SU-DHL-6 (cell line): ENCODE measurements at regions not wholly inside any gene's neighbourhood (a gene's known extent, or its start where the extent isn't known, plus 50 kb on each side); places are given as distances from the start of the nearest gene placed in this dataset.

Experiments
- H2AFZ ChIP-seq: fragments of 200-600 bp; sonication (generic); 2 replicates; pipeline ENCODE4 v1.6.1; 2014; ENCODE audit warnings: low read depth, mild to moderate bottlenecking, moderate library complexity, mixed read lengths, antibody characterized with exemption, low read length; ENCODE audit not compliant: severe bottlenecking
- H3F3A ChIP-seq: fragments of 200-600 bp; shearing (Covaris generic); 2 replicates; pipeline ENCODE4 v1.6.0; 2016; ENCODE audit warnings: antibody characterized with exemption, mild to moderate bottlenecking; ENCODE audit not compliant: insufficient read depth
- H3K27ac ChIP-seq: fragments of 200-600 bp; sonication (generic); 2 replicates; pipeline ENCODE4 v1.5.1; 2016; ENCODE audit warnings: low read depth, mild to moderate bottlenecking, low read length, moderate library complexity, mixed read lengths
- H3K27me3 ChIP-seq: fragments of 200-600 bp; sonication (generic), shearing (Covaris generic); 2 replicates; pipeline ENCODE4 v1.6.0; 2014; ENCODE audit warnings: mild to moderate bottlenecking, low read length
- H3K36me3 ChIP-seq: fragments of 200-600 bp; sonication (generic); 2 replicates; pipeline ENCODE4 v1.6.1; 2014; ENCODE audit warnings: mild to moderate bottlenecking, low read length, mixed read lengths
- H3K4me2 ChIP-seq: fragments of 300-600, 200-600 bp; shearing (Covaris generic), sonication (generic); 2 replicates; pipeline ENCODE4 v1.6.0; 2014; ENCODE audit warnings: low read length, low read depth, mild to moderate bottlenecking; ENCODE audit not compliant: poor library complexity, severe bottlenecking
- H3K4me3 ChIP-seq: fragments of 200-600 bp; sonication (generic); 2 replicates; pipeline ENCODE4 v1.5.1; 2014; ENCODE audit warnings: antibody characterized with exemption, low read length, mild to moderate bottlenecking, mixed read lengths; ENCODE audit not compliant: insufficient read depth, poor library complexity, severe bottlenecking
- H3K79me2 ChIP-seq: fragments of 200-600 bp; sonication (generic); 2 replicates; pipeline ENCODE4 v1.6.1; 2014; ENCODE audit warnings: mild to moderate bottlenecking, low read length, moderate library complexity; ENCODE audit not compliant: insufficient read depth
- H3K9ac ChIP-seq: fragments of 200-600 bp; sonication (generic); 2 replicates; pipeline ENCODE4 v1.7.0; 2014; ENCODE audit warnings: mild to moderate bottlenecking, low read length
- H3K9me2 ChIP-seq: fragments of 200-600 bp; sonication (generic); replicated peaks from 2 replicates; pipeline ENCODE4 v1.6.1; 2014; ENCODE audit warnings: low read length; ENCODE audit not compliant: insufficient read depth
- H3K9me3 ChIP-seq: fragments of 200-600 bp; sonication (generic); 2 replicates; pipeline ENCODE4 v1.6.1; 2014; ENCODE audit warnings: low read length, mixed read lengths; ENCODE audit not compliant: insufficient read depth
- H4K20me1 ChIP-seq: fragments of 200-600 bp; sonication (generic); 2 replicates; pipeline ENCODE4 v1.6.1; 2014; ENCODE audit warnings: low read depth, mild to moderate bottlenecking, antibody characterized with exemption, low read length, moderate library complexity, mixed read lengths
- EZH2phosphoT487 ChIP-seq: fragments of 200-600 bp; sonication (generic), shearing (Covaris generic); conservative IDR thresholded peaks from 2 replicates; pipeline ENCODE4 v1.6.1; 2018; ENCODE audit warnings: mild to moderate bottlenecking, antibody characterized with exemption, low read length, moderate library complexity, mixed read lengths
- TF ChIP-seq, protein P1 (sequence below): fragments of 200-600 bp; sonication (generic); IDR thresholded peaks from one replicate; pipeline ENCODE4 v1.5.1; 2017; ENCODE audit warnings: antibody characterized with exemption, mild to moderate bottlenecking, low read length, moderate library complexity; ENCODE audit not compliant: insufficient read depth, poor library complexity, severe bottlenecking

DNA sequence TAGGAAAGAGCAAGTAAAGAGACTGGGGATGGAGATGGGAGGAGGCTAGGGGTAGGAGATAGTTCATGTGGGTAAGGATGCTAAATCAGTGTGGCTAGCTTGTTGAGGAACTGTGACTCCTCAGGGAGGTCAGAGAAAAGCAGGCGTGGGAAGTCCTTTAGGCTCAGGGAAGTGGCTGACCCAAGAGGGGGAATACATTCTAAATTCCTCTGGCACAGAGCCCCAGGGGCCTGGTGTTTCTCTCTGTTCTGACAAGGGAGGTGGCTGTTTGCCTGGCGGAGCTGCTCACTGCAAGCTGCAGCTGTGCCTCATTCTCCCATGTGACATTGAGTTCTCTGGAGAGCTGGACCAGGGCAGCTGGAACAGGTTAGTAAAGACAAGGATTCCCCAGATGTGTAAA lies 152.2 kb upstream of the SLC38A2 start:
- TF ChIP-seq, protein P1, sequence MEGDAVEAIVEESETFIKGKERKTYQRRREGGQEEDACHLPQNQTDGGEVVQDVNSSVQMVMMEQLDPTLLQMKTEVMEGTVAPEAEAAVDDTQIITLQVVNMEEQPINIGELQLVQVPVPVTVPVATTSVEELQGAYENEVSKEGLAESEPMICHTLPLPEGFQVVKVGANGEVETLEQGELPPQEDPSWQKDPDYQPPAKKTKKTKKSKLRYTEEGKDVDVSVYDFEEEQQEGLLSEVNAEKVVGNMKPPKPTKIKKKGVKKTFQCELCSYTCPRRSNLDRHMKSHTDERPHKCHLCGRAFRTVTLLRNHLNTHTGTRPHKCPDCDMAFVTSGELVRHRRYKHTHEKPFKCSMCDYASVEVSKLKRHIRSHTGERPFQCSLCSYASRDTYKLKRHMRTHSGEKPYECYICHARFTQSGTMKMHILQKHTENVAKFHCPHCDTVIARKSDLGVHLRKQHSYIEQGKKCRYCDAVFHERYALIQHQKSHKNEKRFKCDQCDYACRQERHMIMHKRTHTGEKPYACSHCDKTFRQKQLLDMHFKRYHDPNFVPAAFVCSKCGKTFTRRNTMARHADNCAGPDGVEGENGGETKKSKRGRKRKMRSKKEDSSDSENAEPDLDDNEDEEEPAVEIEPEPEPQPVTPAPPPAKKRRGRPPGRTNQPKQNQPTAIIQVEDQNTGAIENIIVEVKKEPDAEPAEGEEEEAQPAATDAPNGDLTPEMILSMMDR = no peak
- no peak for TF ChIP-seq EZH2phosphoT487
- H4K20me1 ChIP-seq = no peaks in the 10 kb centered on the region
- no peaks in the 10 kb centered on the region for H3K36me3 ChIP-seq
- H3K27me3 ChIP-seq = no peaks in the 10 kb centered on the region
- H3K27ac ChIP-seq = no peak overlapping the region
- H3K4me3 ChIP-seq = no peak overlapping the region
- H3K9me2 ChIP-seq = no peaks in the 10 kb centered on the region
- H3K9me3 ChIP-seq = no peaks in the 10 kb centered on the region
- no peak overlapping the region for H3K9ac ChIP-seq
- H2AFZ ChIP-seq = no peak overlapping the region
- no peak overlapping the region for H3K4me2 ChIP-seq
- no peaks in the 10 kb centered on the region for H3K79me2 ChIP-seq
- no peaks in the 10 kb centered on the region for H3F3A ChIP-seq

DNA sequence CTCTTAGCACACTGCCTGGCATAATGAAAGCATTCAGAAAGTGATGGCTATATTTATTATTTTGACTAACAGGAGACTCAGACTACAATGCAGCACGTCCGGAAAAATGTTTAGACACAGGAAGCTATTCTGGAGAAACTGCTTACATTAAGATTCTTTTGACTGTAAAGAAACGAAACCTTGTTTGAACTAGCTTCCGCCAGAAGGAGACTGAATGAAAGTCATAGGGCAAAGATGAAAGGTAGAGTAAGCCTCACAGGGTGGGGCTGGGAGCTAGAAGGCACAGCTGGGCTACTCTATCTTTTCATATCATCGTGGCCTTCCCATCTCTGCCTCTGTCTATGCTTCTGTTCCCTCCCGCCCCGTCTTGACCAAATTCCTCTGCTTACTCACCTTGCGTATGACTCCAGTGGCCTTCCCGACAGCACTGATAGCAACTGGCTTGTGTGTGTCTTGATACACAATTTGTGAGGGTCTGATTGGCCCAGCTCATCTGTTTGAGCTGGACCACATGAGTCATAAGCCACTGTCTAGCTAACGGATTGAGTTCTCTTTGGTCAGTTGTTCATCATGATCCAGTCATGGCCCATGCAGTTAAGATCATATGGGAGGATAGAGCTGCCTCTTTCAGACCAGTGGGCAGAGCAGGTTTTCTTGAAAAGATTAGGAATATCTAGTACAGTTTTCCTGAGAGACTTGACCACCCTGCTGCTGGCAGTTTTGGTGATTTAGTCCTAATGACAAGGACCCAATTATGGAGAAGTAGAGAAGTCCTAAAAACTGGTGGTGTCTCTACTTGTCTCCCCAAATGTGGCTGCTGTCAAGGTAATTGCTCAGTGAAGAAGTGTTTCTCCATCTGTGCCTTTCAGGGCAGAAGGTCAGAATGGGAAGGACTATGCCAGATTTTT lies 151.5 kb upstream of the SLC38A2 start:
- Histone ChIP-seq H3K9ac (no peak overlapping the region), H3K27ac (no peak overlapping the region)

DNA sequence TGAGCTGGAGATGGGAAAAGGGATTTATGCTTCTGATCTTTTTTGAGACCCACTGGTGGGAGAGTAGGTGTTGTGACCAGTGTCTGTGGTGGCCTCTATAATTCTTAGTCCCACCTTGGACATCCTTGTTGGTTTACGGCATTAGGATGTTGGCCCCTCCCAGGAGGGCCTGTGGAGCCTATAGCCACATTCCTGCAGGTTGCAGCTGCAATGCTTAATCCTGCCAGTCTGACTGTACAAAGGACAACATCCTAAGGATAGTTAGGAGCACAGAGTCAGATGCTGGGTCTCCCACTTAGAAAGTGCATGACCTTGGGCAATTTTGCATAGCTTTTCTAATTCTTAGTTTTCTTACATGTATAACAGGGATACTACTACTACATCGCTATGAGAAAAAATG lies 150.9 kb upstream of the SLC38A2 start:
- Histone ChIP-seq H2AFZ (no peak overlapping the region), H4K20me1 (no peaks in the 10 kb centered on the region), H3K4me3 (no peak overlapping the region), H3K79me2 (no peaks in the 10 kb centered on the region), H3F3A (no peaks in the 10 kb centered on the region), H3K27me3 (no peaks in the 10 kb centered on the region), H3K9ac (no peak overlapping the region), H3K27ac (no peak overlapping the region), H3K9me3 (no peaks in the 10 kb centered on the region), H3K9me2 (no peaks in the 10 kb centered on the region), H3K4me2 (no peak overlapping the region), H3K36me3 (no peaks in the 10 kb centered on the region)
- TF ChIP-seq EZH2phosphoT487 = no peak
- TF ChIP-seq, protein P1 = no peak

More for the DNA sequence above, 151.5 kb upstream of the SLC38A2 start:
- Histone ChIP-seq H3K4me2 (no peak overlapping the region), H3K9me2 (no peaks in the 10 kb centered on the region), H3K27me3 (no peaks in the 10 kb centered on the region), H2AFZ (no peak overlapping the region), H4K20me1 (no peaks in the 10 kb centered on the region), H3K9me3 (no peaks in the 10 kb centered on the region), H3K79me2 (no peaks in the 10 kb centered on the region), H3K36me3 (no peaks in the 10 kb centered on the region), H3F3A (no peaks in the 10 kb centered on the region), H3K4me3 (no peak overlapping the region)
- no peak for TF ChIP-seq EZH2phosphoT487
- TF ChIP-seq, protein P1 = no peak
